Epithelial cell of esophagus (primary cell): ENCODE measurements at regions not wholly inside any gene's neighbourhood (a gene's known extent, or its start where the extent isn't known, plus 50 kb on each side); places are given as distances from the start of the nearest gene placed in this dataset.

Experiments used
- DNase-seq: peaks from one replicate; pipeline ENCODE4 v3.0.0; 2010; ENCODE audit warnings: low read depth
- H3K4me3 ChIP-seq: 2 replicates; pipeline ENCODE4 v1.5.1; 2011; ENCODE audit warnings: mild to moderate bottlenecking, low read length, control low read depth
- TF ChIP-seq, protein P1 (sequence below): IDR thresholded peaks from 2 replicates; pipeline ENCODE4 v1.5.1; 2011; ENCODE audit warnings: low read depth, mild to moderate bottlenecking, low read length, control low read depth, inconsistent platforms; ENCODE audit not compliant: insufficient read depth; ENCODE audit errors: missing control alignments

DNA sequence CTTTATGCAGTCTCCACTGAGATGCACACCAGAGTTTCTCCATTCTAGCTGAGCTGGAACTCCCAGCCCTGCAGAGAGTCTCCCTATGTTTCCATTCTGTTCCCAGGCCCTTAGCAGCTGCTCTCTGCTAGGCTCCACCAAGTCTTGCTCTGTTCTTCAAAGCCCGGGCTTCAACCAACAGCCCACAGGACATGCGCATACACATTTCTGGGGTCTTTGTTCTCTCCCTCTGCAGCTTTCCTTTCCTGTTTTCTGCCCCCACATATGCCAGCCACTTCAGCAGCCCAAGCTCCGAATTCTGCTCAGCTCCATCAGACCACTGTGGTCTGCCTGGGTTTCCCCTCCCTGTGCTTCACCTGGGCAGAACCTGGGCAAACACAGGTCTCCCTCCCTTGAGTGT is 205.9 kb downstream of the CBLN1 start:
- TF ChIP-seq, protein P1, sequence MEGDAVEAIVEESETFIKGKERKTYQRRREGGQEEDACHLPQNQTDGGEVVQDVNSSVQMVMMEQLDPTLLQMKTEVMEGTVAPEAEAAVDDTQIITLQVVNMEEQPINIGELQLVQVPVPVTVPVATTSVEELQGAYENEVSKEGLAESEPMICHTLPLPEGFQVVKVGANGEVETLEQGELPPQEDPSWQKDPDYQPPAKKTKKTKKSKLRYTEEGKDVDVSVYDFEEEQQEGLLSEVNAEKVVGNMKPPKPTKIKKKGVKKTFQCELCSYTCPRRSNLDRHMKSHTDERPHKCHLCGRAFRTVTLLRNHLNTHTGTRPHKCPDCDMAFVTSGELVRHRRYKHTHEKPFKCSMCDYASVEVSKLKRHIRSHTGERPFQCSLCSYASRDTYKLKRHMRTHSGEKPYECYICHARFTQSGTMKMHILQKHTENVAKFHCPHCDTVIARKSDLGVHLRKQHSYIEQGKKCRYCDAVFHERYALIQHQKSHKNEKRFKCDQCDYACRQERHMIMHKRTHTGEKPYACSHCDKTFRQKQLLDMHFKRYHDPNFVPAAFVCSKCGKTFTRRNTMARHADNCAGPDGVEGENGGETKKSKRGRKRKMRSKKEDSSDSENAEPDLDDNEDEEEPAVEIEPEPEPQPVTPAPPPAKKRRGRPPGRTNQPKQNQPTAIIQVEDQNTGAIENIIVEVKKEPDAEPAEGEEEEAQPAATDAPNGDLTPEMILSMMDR = no peak
- DNase-seq = no peak
- H3K4me3 ChIP-seq = no peak overlapping the region

DNA sequence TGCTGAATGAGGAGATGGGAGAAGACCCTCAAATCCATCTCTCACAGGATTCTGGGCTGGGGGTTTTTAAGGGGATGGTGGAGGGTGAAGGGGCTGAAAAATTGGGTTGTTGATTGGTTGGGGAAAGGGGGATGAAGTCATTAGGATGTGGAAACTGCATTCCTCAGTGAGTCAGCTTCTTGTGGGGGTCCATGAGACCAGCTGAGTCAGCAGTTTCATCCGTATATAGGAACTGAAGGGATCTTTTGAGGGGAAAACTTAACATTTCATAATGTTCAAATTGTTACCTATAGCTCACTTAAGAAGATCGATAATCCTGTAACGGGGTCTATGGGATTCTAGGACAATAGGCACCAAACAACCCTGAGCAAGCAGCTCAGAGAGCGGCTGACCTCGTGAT is 213.4 kb downstream of the CBLN1 start:
- no peak for DNase-seq
- no peak overlapping the region for H3K4me3 ChIP-seq
- TF ChIP-seq, protein P1 = no peak

DNA sequence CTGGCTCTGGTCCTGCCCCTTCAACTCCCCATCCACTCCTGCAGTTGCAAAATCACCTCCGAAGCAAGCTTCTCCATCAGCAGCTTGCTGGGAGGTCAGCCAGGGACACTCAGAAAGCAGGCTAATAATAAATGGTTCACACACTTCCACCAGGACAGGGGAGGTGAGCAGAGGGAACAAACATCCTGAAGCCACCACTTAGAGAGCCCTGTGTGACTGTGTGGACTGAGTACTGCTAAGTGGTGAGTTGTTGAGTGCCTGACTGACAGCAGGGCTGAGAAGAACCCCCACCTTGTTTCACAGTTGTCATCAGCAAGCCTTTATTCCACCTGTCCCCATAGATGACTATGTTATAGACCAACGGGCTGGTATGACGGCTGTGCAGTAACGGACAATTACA is 213.9 kb downstream of the CBLN1 start:
- DNase-seq = no peak
- TF ChIP-seq, protein P1 = no peak
- no peak overlapping the region for H3K4me3 ChIP-seq

DNA sequence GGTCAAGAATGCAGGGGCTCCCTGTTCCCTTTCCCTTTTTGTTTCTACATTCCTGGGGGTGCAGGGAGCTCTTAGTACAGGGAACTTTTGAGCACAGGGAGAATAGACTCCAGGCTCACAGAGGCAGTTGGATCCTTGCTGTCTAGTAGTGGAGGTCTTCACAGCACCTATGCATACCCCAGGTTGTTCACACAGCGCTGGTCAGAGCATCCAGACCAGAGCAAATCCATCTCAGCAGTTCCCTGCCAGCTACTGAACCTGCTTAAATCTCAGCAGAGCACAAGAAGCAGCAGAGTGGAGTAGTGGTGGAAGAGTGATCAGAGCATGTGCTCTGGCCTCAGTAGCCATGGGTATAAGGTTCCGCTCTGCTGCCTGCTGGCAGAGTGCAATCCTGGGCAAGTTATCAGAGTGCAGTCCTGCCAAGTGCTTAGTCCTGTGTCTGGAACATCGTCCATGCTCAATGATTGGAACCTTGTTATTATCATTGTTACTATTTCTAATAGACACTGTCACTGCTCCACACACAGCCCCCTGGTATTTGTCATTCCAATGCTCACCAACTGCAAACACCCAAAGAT is 220.4 kb downstream of the CBLN1 start:
- no peak overlapping the region for H3K4me3 ChIP-seq
- no peak for DNase-seq
- TF ChIP-seq, protein P1 = no peak

DNA sequence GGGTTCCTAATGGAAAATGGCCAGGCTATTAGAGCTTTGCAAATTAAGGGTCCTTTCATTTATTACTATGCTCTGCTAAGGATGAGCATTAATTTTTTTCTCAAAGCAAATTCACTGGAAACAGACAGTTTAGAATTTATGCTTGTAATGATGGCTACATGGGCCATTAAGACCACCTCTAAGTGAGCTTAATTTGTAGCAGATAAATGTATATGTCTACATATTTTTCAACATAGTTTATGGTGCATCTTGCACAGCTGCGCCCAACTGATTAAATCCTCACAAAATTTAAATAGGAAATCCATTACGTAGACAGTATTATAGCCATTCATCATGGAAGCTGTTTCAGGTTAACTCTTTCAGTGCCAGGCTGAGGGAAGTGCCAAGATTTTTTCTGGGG is 220.9 kb downstream of the CBLN1 start:
- no peak for DNase-seq
- no peak overlapping the region for H3K4me3 ChIP-seq
- TF ChIP-seq, protein P1 = no peak

DNA sequence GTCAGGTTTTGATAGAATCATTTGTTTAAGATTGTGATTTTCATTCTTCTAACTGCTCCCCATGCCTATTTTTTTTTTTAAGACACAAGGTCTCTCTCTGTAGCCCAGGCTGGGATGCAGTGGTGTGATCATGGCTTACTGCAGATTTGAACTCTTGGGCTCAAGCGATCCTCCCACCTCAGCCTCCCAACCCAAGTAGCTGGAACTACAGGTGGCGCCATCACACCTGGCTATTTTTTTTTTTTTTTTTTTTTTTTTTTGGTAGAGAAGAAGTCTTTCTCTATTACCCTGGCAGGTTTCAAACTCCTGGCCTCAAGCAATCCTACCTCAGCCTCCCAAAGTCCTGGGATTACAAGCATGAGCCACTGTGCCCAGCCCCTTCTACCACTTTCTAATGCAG is 223.3 kb downstream of the CBLN1 start:
- TF ChIP-seq, protein P1 = peak; percentile 2
- no peak for DNase-seq
- H3K4me3 ChIP-seq = no peak overlapping the region

DNA sequence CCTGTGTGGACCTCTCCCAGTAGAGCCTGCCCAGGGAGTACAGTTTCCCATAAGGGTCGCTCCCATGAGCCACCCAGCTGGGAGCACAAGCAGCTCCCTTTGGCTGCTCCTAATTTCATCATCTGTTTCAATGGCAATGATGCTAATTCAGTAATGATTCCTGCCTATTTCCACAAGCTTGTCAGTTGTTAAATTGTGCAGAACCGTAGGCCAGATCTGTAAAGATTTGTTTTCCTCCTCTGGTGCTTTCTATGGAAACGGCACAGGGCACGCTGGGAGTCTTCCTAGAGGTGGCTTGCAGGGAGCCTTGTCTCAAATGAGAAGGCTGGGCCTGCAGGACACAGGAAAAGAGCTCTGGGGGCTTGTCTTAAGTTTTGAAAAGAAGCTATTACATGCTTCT is 223.7 kb downstream of the CBLN1 start:
- no peak for DNase-seq
- TF ChIP-seq, protein P1 = no peak

More for the DNA sequence above, 223.7 kb downstream of the CBLN1 start:
- H3K4me3 ChIP-seq = no peak overlapping the region
